ENCODE measurements at regions not wholly inside any gene's neighbourhood (a gene's known extent, or its start where the extent isn't known, plus 50 kb on each side); places are given as distances from the start of the nearest gene placed in this dataset.

DNA sequence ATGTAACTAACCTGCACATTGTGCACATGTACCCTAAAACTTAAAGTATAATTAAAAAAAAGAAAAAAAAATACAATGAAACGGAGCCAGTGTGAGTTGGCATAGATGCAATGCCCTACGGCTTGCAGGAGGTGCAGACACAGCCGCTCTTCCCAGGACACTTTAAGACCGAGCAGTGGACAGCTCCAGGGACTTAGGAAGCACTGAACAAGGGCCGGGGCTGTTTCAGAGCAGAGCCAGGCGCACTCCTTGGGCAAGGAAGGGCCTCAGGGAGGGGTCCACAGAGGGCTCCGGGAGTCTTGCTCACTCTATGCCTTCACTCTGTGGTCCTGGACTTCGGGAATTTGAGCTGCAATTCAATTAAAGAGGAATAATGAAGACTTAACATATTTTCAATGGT, 355.3 kb downstream of the TCERG1L start:
- TF ChIP-seq GATA2 (IDR thresholded peaks at IDR 0.05; ENCODE audit: low read depth, low read length) (no peak), GATA3 (IDR thresholded peaks at IDR 0.05; ENCODE audit: low read depth, low read length) (no peak)

GRCh38 chr10:130957423-130957822, 354.1 kb downstream of the TCERG1L start:
- TF ChIP-seq GATA3 (IDR thresholded peaks at IDR 0.05; ENCODE audit: low read depth, low read length) = no peak
- no peak for TF ChIP-seq GATA2 (IDR thresholded peaks at IDR 0.05; ENCODE audit: low read depth, low read length)

- TF ChIP-seq GATA2 (IDR thresholded peaks at IDR 0.05; ENCODE audit: low read depth, low read length) (no peak), GATA3 (IDR thresholded peaks at IDR 0.05; ENCODE audit: low read depth, low read length) (no peak)
Measured at GRCh38 chr10:130958003-130958402, 353.5 kb downstream of the TCERG1L start.

DNA sequence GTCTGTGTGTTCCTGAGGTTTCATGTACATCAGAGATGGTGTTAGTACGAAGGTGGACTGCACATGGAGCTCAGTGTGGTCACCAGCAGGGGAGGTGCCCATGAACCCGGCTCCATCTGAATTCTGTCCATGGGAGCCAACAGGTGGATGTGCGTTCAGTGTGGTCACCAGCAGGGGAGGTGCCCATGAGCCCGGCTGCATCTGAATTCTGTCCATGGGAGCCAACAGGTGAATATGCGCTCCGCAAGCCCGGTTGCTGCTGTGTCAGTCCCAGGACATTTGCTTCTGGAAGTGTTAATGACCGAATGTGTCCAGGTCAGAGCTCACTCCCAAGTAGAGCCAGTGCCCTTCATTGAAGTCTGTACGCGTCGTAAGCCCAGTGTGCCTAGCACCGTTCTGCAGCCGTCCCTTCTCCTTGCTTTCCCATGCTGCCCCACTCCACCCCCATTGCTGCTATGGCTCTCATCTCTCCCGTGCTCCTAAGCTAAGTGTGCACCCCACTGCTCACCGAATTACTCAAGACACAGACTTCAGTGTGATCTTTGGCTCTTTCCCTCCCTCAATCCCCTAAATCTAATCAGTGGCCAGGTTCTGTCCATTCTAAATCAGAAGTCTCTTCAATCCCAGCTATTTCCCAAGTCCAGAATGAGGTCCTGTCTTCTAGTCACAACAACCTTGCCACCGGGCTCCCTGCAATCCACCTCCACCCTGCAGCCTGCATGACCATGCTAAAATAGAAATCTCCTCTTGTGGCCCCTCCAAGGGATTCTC, 352.4 kb downstream of the TCERG1L start:
- TF ChIP-seq GATA3 (IDR thresholded peaks at IDR 0.05; ENCODE audit: low read depth, low read length) (no peak), GATA2 (IDR thresholded peaks at IDR 0.05; ENCODE audit: low read depth, low read length) (no peak)

- TF ChIP-seq GATA3 (IDR thresholded peaks at IDR 0.05; ENCODE audit: low read depth, low read length) = no peak
- no peak for TF ChIP-seq GATA2 (IDR thresholded peaks at IDR 0.05; ENCODE audit: low read depth, low read length)
Measured at GRCh38 chr10:130959752-130960195, 351.7 kb downstream of the TCERG1L start.

DNA sequence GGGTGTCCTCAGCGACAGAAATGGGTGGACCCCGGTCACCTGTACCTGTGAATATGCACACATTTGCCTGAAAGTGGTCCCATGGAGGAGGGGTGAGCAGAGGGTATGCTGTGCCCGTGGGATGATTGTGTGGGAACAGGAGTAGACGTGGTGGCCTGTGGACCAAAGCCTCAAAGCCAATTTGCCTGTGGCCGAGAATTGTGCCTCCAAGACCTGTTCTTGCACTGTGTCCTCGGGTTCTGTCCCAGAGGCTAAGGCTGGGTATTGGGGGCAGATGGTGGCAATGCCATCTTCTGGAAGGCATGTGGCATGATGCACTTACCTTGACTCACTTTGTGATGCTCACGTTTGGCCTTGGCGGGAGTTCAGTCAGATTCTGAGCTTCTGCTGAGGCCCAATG, 351.0 kb downstream of the TCERG1L start:
- TF ChIP-seq GATA2 (IDR thresholded peaks at IDR 0.05; ENCODE audit: low read depth, low read length) = no peak
- no peak for TF ChIP-seq GATA3 (IDR thresholded peaks at IDR 0.05; ENCODE audit: low read depth, low read length)

DNA sequence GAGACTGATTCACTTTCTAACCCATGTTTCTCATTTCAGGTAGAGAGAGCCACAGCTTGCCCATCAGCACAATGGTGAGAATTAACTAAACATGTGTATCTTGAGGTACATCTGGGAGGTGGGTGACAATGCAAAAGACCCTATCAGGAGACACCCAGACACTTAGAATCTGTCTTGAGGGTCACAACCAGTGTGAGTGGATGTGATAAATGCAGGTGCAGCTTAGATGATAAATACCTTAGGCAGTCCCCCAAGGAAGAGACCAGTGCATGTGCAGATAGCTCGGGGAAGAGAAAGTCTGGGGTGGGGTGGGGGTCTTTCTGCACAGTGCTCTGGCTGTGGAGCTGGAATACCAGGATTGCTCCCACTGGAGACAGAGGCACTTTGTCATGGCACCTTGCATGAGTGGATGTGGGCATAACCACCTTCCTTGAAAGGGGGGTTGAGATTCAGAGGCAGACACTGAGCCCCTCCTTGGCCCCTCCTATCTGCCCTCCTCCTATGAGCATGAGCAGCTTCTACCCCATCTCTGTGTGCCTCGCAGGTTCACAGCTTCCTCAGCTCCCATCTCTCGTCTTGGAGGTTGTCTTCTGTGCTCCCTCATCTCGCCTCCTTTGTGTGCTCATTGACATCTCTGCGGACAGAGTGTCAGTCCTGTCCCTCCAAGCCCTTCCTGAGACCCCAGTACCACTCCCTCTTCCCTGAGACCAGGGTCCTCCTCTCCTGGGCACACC, 349.8 kb downstream of the TCERG1L start:
- no peak for TF ChIP-seq GATA3 (IDR thresholded peaks at IDR 0.05; ENCODE audit: low read depth, low read length)
- TF ChIP-seq GATA2 (IDR thresholded peaks at IDR 0.05; ENCODE audit: low read depth, low read length) = no peak

DNA sequence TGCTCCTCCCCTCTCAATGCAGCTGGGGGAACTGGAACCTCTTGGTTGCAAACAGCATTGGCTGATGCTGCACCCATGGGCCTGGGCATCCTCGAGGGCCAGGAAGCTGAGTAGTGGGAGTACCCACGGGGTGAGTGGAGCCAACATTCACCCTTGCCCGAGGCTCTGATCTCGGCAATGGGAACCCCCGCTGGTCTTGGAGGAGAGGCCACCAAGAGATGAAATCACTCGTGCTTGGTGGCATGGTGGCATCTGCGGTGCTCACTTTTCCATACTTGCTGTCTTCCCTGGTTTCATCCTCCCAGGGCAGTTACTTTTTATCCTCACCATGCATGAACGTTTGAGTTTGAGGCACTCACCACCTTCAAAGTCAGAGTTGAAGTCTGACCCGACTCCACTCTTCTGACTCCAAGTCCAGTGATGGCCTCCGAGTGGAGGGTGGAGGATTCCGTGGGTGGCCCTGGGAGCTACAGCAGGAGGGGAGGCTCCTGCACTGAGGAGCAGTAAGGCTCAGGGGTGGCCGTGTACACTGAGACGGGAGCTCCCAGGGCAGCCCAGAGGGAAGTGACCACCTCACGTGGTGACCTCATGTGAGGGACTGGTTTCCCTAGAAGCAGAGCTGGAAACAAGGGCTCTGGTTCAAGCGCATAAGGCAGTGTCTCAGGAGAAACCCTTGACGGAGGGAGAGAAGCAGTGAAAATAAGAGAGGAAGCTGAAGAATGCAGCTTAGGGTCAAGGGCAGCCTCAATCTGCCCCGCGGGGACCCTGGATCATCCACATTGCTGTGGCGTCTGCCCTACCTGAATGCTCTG, 349.1 kb downstream of the TCERG1L start:
- TF ChIP-seq GATA3 (IDR thresholded peaks at IDR 0.05; ENCODE audit: low read depth, low read length) (no peak), GATA2 (IDR thresholded peaks at IDR 0.05; ENCODE audit: low read depth, low read length) (no peak)

GRCh38 chr10:130963052-130963393, 348.5 kb downstream of the TCERG1L start:
- no peak for TF ChIP-seq GATA3 (IDR thresholded peaks at IDR 0.05; ENCODE audit: low read depth, low read length)
- no peak for TF ChIP-seq GATA2 (IDR thresholded peaks at IDR 0.05; ENCODE audit: low read depth, low read length)

DNA sequence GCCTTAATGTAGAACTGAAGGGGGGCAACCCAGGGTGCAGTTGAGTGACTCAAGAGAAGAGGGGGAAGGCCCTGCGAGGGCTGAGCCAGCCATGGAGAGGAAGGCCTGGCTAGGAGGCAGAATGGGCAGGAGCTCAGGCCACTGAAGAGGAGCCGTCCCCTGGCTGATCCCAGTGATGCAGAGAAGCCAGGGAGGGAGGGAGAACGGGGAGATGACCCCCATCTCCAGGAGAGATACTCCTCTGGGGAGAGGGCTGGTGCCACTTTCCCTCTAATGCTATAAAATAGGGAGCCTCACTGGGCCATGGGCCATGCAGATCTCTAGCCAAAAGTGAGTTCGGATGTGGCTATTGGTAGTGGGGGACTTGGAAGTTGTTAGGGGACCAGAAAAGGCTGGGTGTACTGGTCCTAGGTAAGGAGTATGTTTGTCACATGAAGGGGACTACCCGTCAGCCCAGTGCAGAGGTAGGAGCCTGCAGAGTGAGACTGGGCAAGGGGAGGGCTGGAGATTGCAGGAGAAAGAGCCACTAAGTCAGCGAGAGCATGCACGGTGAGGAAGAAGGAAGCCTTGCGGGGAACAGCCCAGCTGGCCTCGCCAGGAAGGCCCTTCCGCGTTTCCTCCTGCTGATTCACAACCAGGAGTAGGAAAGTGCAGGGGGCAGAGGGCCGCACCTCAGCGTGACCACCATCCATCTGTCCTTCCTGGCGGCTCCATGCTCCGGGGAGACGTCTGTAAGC, 347.6 kb downstream of the TCERG1L start:
- TF ChIP-seq GATA3 (IDR thresholded peaks at IDR 0.05; ENCODE audit: low read depth, low read length) (no peak), GATA2 (IDR thresholded peaks at IDR 0.05; ENCODE audit: low read depth, low read length) (no peak)

- no peak for TF ChIP-seq GATA2 (IDR thresholded peaks at IDR 0.05; ENCODE audit: low read depth, low read length)
- TF ChIP-seq GATA3 (IDR thresholded peaks at IDR 0.05; ENCODE audit: low read depth, low read length) = no peak
Measured at GRCh38 chr10:130964771-130965170, 346.8 kb downstream of the TCERG1L start.

DNA sequence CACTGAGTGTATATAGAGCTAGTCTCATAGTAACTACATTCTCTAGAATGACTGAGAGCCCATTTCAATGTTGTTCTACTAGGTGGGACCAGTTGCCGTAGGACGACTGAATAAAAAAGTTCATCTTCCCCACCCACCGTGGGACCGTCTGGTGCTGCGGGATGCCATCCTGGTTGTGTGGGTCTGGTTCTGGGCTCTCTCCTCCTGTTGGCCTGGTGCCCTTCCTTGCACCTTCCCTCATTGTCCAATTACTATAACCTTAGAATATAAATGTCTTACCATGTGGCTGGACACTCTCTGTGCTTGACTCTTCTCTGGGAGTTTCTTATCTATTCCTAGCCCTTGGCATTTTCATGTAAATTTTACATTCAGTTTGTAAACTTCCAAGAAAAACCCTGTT, 344.4 kb downstream of the TCERG1L start:
- no peak for TF ChIP-seq GATA2 (IDR thresholded peaks at IDR 0.05; ENCODE audit: low read depth, low read length)
- no peak for TF ChIP-seq GATA3 (IDR thresholded peaks at IDR 0.05; ENCODE audit: low read depth, low read length)

DNA sequence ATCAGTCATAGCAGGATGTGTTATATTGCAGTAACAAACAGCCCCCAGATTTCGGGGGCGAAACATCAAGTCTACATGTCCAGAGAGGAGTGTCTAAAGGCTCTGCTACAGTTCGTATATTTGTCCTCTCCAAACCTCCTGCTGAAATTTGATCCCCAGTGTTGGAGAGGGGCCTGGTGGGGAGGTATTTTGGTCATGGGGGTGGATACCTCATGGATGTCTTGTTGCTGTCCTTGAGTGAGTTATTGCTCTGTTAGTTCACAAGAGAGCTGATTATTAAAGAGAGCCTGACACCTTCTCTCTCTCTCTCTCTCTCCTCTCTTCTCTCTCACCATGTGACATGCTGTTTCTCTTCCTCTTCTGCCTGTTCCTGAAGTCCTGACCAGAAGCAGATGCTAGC, 343.7 kb downstream of the TCERG1L start:
- TF ChIP-seq GATA2 (IDR thresholded peaks at IDR 0.05; ENCODE audit: low read depth, low read length) (no peak), GATA3 (IDR thresholded peaks at IDR 0.05; ENCODE audit: low read depth, low read length) (no peak)

- no peak for TF ChIP-seq GATA3 (IDR thresholded peaks at IDR 0.05; ENCODE audit: low read depth, low read length)
- no peak for TF ChIP-seq GATA2 (IDR thresholded peaks at IDR 0.05; ENCODE audit: low read depth, low read length)
Measured at GRCh38 chr10:130968511-130968910, 343.0 kb downstream of the TCERG1L start.

All from SH-SY5Y (cell line).